ENCODE measurements at regions not wholly inside any gene's neighbourhood (a gene's known extent, or its start where the extent isn't known, plus 50 kb on each side); places are given as distances from the start of the nearest gene placed in this dataset.
A peak's percentile ranks its signal among the peaks of the same experiment; 100 is the strongest.

GRCh38 chr3:110528305-110529121, 543.1 kb upstream of the NECTIN3 start (continued):
- TF ChIP-seq REST (IDR thresholded peaks at IDR 0.05; ENCODE audit: borderline replicate concordance) (no peak), REST (CRISPR knock-in tag; IDR thresholded peaks at IDR 0.05; ENCODE audit: low read depth) (no peak), EP400 (IDR thresholded peaks at IDR 0.05) (peak; percentile 21; the same call in 1 of the 2 replicates), BHLHE40 (IDR thresholded peaks at IDR 0.05; ENCODE audit: low read length) (no peak), ZNF146 (CRISPR knock-in tag; IDR thresholded peaks at IDR 0.05; ENCODE audit: unreplicated experiment) (no peak), MBD1 (CRISPR knock-in tag; IDR thresholded peaks at IDR 0.05) (no peak), MEIS2 (IDR thresholded peaks at IDR 0.05; ENCODE audit: partially characterized antibody) (no peak), CC2D1A (IDR thresholded peaks at IDR 0.05) (peak; percentile 40; the same call in 1 of the 2 replicates), OTX1 (CRISPR knock-in tag; IDR thresholded peaks at IDR 0.05) (no peak), ERF (CRISPR knock-in tag; IDR thresholded peaks at IDR 0.05) (no peak), CBX2 (IDR thresholded peaks at IDR 0.05; ENCODE audit: insufficient read depth, low read length, poor library complexity, severe bottlenecking) (no peak), PRMT5 (CRISPR knock-in tag; IDR thresholded peaks at IDR 0.05) (no peak), ZNF24 (IDR thresholded peaks at IDR 0.05) (no peak), STAG1 (CRISPR knock-in tag; IDR thresholded peaks at IDR 0.05; ENCODE audit: borderline replicate concordance) (no peak), ZNF76 (CRISPR knock-in tag; IDR thresholded peaks at IDR 0.05; ENCODE audit: borderline replicate concordance) (no peak), RFX5 (IDR thresholded peaks at IDR 0.05; ENCODE audit: low read depth, low read length) (no peak), THRA (IDR thresholded peaks at IDR 0.05) (no peak), ESRRB (CRISPR knock-in tag; IDR thresholded peaks at IDR 0.05; ENCODE audit: borderline replicate concordance) (no peak), ZEB2 (IDR thresholded peaks at IDR 0.05) (no peak), BDP1 (IDR thresholded peaks at IDR 0.05; ENCODE audit: insufficient read depth, insufficient read length) (no peak)

All from K562 (cell line).